Activated naive CD8-positive, alpha-beta T cell (primary cell): ENCODE measurements at regions not wholly inside any gene's neighbourhood (a gene's known extent, or its start where the extent isn't known, plus 50 kb on each side); places are given as distances from the start of the nearest gene placed in this dataset.
A peak's percentile ranks its signal among the peaks of the same experiment; 100 is the strongest.

Experiments
- H3K27ac Mint-ChIP-seq: one replicate; pipeline ENCODE4 v1.8.0; 2021; ENCODE audit warnings: mixed read lengths
- H3K27me3 Mint-ChIP-seq: one replicate; pipeline ENCODE4 v1.8.0; 2021; ENCODE audit warnings: mixed read lengths
- H3K36me3 Mint-ChIP-seq: one replicate; pipeline ENCODE4 v1.8.0; 2021; ENCODE audit warnings: mixed read lengths
- H3K4me1 Mint-ChIP-seq: one replicate; pipeline ENCODE4 v1.8.0; 2021; ENCODE audit warnings: low read depth, mixed read lengths
- H3K4me3 Mint-ChIP-seq: one replicate; pipeline ENCODE4 v1.8.0; 2021; ENCODE audit warnings: mild to moderate bottlenecking, mixed read lengths
- H3K9me3 Mint-ChIP-seq: one replicate; pipeline ENCODE4 v1.8.0; 2021; ENCODE audit warnings: low read depth, mixed read lengths

- no peaks in the 10 kb centered on the region for H3K36me3 Mint-ChIP-seq
- H3K4me1 Mint-ChIP-seq, result no peaks in the 10 kb centered on the region
- H3K27ac Mint-ChIP-seq, result no peak overlapping the region
- H3K4me3 Mint-ChIP-seq, result no peak overlapping the region
- H3K27me3 Mint-ChIP-seq, result peaks cover 1% of the 10 kb centered on the region
- H3K9me3 Mint-ChIP-seq, result peaks cover 13% of the 10 kb centered on the region
Observed at GRCh38 chr14:105806568-105806967, 280.2 kb downstream of the TMEM121 start.

GRCh38 chr14:105817971-105818711, 291.8 kb downstream of the TMEM121 start:
- Mint-ChIP-seq H3K27ac (no peak overlapping the region), H3K27me3 (peaks cover 11% of the 10 kb centered on the region), H3K36me3 (peaks cover 2% of the 10 kb centered on the region), H3K9me3 (no peaks in the 10 kb centered on the region), H3K4me1 (no peaks in the 10 kb centered on the region), H3K4me3 (no peak overlapping the region)

GRCh38 chr14:105818712-105819005, 292.3 kb downstream of the TMEM121 start:
- no peaks in the 10 kb centered on the region for H3K4me1 Mint-ChIP-seq
- peaks cover 2% of the 10 kb centered on the region for H3K36me3 Mint-ChIP-seq
- peaks cover 11% of the 10 kb centered on the region for H3K27me3 Mint-ChIP-seq
- H3K9me3 Mint-ChIP-seq, result no peaks in the 10 kb centered on the region
- H3K27ac Mint-ChIP-seq, result no peak overlapping the region
- H3K4me3 Mint-ChIP-seq, result no peak overlapping the region

GRCh38 chr14:105830171-105830570, 303.8 kb downstream of the TMEM121 start:
- Mint-ChIP-seq H3K9me3 (peaks cover 8% of the 10 kb centered on the region), H3K4me3 (no peak overlapping the region), H3K27me3 (peaks cover 15% of the 10 kb centered on the region), H3K4me1 (no peaks in the 10 kb centered on the region), H3K27ac (no peak overlapping the region), H3K36me3 (peaks cover 5% of the 10 kb centered on the region)

GRCh38 chr14:105836160-105836559, 309.8 kb downstream of the TMEM121 start:
- H3K36me3 Mint-ChIP-seq, result no peaks in the 10 kb centered on the region
- peak overlapping the region; percentile 28 for H3K27ac Mint-ChIP-seq
- no peak overlapping the region for H3K4me3 Mint-ChIP-seq
- peaks cover 5% of the 10 kb centered on the region for H3K27me3 Mint-ChIP-seq
- no peaks in the 10 kb centered on the region for H3K4me1 Mint-ChIP-seq
- H3K9me3 Mint-ChIP-seq, result no peaks in the 10 kb centered on the region

- Mint-ChIP-seq H3K9me3 (no peaks in the 10 kb centered on the region), H3K36me3 (no peaks in the 10 kb centered on the region)
Observed at GRCh38 chr14:105836730-105837129, 310.3 kb downstream of the TMEM121 start.

GRCh38 chr14:105837349-105838063, 311.1 kb downstream of the TMEM121 start:
- Mint-ChIP-seq H3K27me3 (peaks cover 3% of the 10 kb centered on the region), H3K36me3 (no peaks in the 10 kb centered on the region), H3K9me3 (no peaks in the 10 kb centered on the region), H3K27ac (no peak overlapping the region), H3K4me3 (no peak overlapping the region), H3K4me1 (no peaks in the 10 kb centered on the region)

More at GRCh38 chr14:105836730-105837129, 310.3 kb downstream of the TMEM121 start:
- peaks cover 3% of the 10 kb centered on the region for H3K27me3 Mint-ChIP-seq
- no peak overlapping the region for H3K4me3 Mint-ChIP-seq
- H3K4me1 Mint-ChIP-seq, result no peaks in the 10 kb centered on the region
- H3K27ac Mint-ChIP-seq, result no peak overlapping the region

- Mint-ChIP-seq H3K27ac (no peak overlapping the region), H3K27me3 (peaks cover 3% of the 10 kb centered on the region), H3K4me1 (no peaks in the 10 kb centered on the region), H3K9me3 (no peaks in the 10 kb centered on the region), H3K36me3 (no peaks in the 10 kb centered on the region), H3K4me3 (no peak overlapping the region)
Observed at GRCh38 chr14:105838107-105838506, 311.7 kb downstream of the TMEM121 start.

GRCh38 chr14:105838591-105839424, 312.4 kb downstream of the TMEM121 start:
- no peaks in the 10 kb centered on the region for H3K4me1 Mint-ChIP-seq
- H3K27me3 Mint-ChIP-seq, result no peaks in the 10 kb centered on the region
- no peaks in the 10 kb centered on the region for H3K36me3 Mint-ChIP-seq
- no peak overlapping the region for H3K4me3 Mint-ChIP-seq
- no peaks in the 10 kb centered on the region for H3K9me3 Mint-ChIP-seq
- H3K27ac Mint-ChIP-seq, result no peak overlapping the region

GRCh38 chr14:105839425-105840265, 313.3 kb downstream of the TMEM121 start:
- H3K4me3 Mint-ChIP-seq, result no peak overlapping the region
- H3K27me3 Mint-ChIP-seq, result no peaks in the 10 kb centered on the region
- no peaks in the 10 kb centered on the region for H3K4me1 Mint-ChIP-seq
- no peaks in the 10 kb centered on the region for H3K36me3 Mint-ChIP-seq
- no peaks in the 10 kb centered on the region for H3K9me3 Mint-ChIP-seq
- H3K27ac Mint-ChIP-seq, result no peak overlapping the region

GRCh38 chr14:105840266-105841021, 314.1 kb downstream of the TMEM121 start:
- H3K36me3 Mint-ChIP-seq, result no peaks in the 10 kb centered on the region
- H3K27me3 Mint-ChIP-seq, result no peaks in the 10 kb centered on the region
- no peak overlapping the region for H3K27ac Mint-ChIP-seq
- H3K9me3 Mint-ChIP-seq, result no peaks in the 10 kb centered on the region
- no peaks in the 10 kb centered on the region for H3K4me1 Mint-ChIP-seq
- H3K4me3 Mint-ChIP-seq, result no peak overlapping the region

- Mint-ChIP-seq H3K4me1 (no peaks in the 10 kb centered on the region), H3K27ac (no peak overlapping the region), H3K36me3 (no peaks in the 10 kb centered on the region), H3K4me3 (no peak overlapping the region), H3K27me3 (no peaks in the 10 kb centered on the region), H3K9me3 (no peaks in the 10 kb centered on the region)
Observed at GRCh38 chr14:105841022-105842009, 314.9 kb downstream of the TMEM121 start.

GRCh38 chr14:105842105-105842504, 315.7 kb downstream of the TMEM121 start:
- Mint-ChIP-seq H3K36me3 (no peaks in the 10 kb centered on the region), H3K27me3 (no peaks in the 10 kb centered on the region), H3K27ac (no peak overlapping the region), H3K4me1 (no peaks in the 10 kb centered on the region), H3K9me3 (no peaks in the 10 kb centered on the region), H3K4me3 (no peak overlapping the region)
